DOHH2 (cell line): ENCODE measurements at regions not wholly inside any gene's neighbourhood (a gene's known extent, or its start where the extent isn't known, plus 50 kb on each side); places are given as distances from the start of the nearest gene placed in this dataset.

Source experiments
- EZH2phosphoT487 ChIP-seq: fragments of 200-600 bp; sonication (generic); IDR thresholded peaks from 2 replicates; pipeline ENCODE4 v1.6.1; 2017; ENCODE audit warnings: borderline replicate concordance, mild to moderate bottlenecking, antibody characterized with exemption, low read length, moderate library complexity, mixed read lengths
- TF ChIP-seq, protein P1 (sequence below): fragments of 200-600 bp; sonication (generic); IDR thresholded peaks from one replicate; pipeline ENCODE4 v1.5.1; 2014; ENCODE audit warnings: antibody characterized with exemption, mild to moderate bottlenecking, low read depth, low read length; ENCODE audit not compliant: poor library complexity, severe bottlenecking

DNA sequence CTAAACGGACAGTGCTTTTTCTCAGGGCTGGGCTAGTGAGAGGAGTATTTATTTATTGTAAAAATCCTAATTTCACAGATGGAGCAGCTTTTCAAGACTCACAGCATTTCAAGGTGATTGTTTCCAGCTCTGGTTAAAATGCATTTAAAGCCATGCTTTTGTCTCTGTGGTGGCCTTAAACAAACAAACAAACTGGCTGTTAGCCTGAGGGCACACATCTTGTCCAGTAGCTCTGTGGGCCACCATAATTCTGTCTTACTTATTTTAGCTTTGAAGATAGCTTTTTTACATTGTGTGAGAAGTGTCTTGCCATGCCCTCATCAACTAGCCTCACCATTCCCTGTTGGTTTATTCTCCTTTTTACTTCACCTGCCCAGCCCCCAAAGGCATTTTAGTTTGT, 218.2 kb downstream of the PSAT1 start:
- TF ChIP-seq, protein P1, sequence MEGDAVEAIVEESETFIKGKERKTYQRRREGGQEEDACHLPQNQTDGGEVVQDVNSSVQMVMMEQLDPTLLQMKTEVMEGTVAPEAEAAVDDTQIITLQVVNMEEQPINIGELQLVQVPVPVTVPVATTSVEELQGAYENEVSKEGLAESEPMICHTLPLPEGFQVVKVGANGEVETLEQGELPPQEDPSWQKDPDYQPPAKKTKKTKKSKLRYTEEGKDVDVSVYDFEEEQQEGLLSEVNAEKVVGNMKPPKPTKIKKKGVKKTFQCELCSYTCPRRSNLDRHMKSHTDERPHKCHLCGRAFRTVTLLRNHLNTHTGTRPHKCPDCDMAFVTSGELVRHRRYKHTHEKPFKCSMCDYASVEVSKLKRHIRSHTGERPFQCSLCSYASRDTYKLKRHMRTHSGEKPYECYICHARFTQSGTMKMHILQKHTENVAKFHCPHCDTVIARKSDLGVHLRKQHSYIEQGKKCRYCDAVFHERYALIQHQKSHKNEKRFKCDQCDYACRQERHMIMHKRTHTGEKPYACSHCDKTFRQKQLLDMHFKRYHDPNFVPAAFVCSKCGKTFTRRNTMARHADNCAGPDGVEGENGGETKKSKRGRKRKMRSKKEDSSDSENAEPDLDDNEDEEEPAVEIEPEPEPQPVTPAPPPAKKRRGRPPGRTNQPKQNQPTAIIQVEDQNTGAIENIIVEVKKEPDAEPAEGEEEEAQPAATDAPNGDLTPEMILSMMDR: no peak
- no peak for TF ChIP-seq EZH2phosphoT487
